ENCODE measurements at regions not wholly inside any gene's neighbourhood (a gene's known extent, or its start where the extent isn't known, plus 50 kb on each side); places are given as distances from the start of the nearest gene placed in this dataset.
A peak's percentile ranks its signal among the peaks of the same experiment; 100 is the strongest.

- DNase-seq: peak; percentile 56
Measured at GRCh38 chr3:56923526-56924224, 121.9 kb upstream of the ARHGEF3 start.

GRCh38 chr3:56921573-56922453 is 120.1 kb upstream of the ARHGEF3 start:
- DNase-seq: no peak

- no peak for DNase-seq
Measured at GRCh38 chr3:56919797-56920195, 118.0 kb upstream of the ARHGEF3 start.

- no peak for DNase-seq
Measured at GRCh38 chr3:56919137-56919796, 117.5 kb upstream of the ARHGEF3 start.

GRCh38 chr3:56918111-56918568 is 116.4 kb upstream of the ARHGEF3 start:
- DNase-seq: no peak

GRCh38 chr3:56917361-56918110 is 115.8 kb upstream of the ARHGEF3 start:
- no peak for DNase-seq

- no peak for DNase-seq
Measured at GRCh38 chr3:56916716-56917360, 115.1 kb upstream of the ARHGEF3 start.

GRCh38 chr3:56915966-56916586 is 114.3 kb upstream of the ARHGEF3 start:
- no peak for DNase-seq

- no peak for DNase-seq
Measured at GRCh38 chr3:56914646-56915045, 112.9 kb upstream of the ARHGEF3 start.

- no peak for DNase-seq
Measured at GRCh38 chr3:56911363-56911762, 109.6 kb upstream of the ARHGEF3 start.

- DNase-seq: no peak
Measured at GRCh38 chr3:56909349-56909748, 107.6 kb upstream of the ARHGEF3 start.

- no peak for DNase-seq
Measured at GRCh38 chr3:56908004-56908403, 106.3 kb upstream of the ARHGEF3 start.

- no peak for DNase-seq
Measured at GRCh38 chr3:56904552-56905215, 102.9 kb upstream of the ARHGEF3 start.

GRCh38 chr3:56903231-56903782 is 101.6 kb upstream of the ARHGEF3 start:
- DNase-seq: no peak

- DNase-seq: no peak
Measured at GRCh38 chr3:56902468-56903160, 100.9 kb upstream of the ARHGEF3 start.

- no peak for DNase-seq
Measured at GRCh38 chr3:56900801-56901200, 99.1 kb upstream of the ARHGEF3 start.

- DNase-seq: no peak
Measured at GRCh38 chr3:56899851-56900250, 98.1 kb upstream of the ARHGEF3 start.

- no peak for DNase-seq
Measured at GRCh38 chr3:56899078-56899477, 97.3 kb upstream of the ARHGEF3 start.

GRCh38 chr3:56896357-56896756 is 94.6 kb upstream of the ARHGEF3 start:
- DNase-seq: no peak

GRCh38 chr3:56894881-56895431 is 93.2 kb upstream of the ARHGEF3 start:
- DNase-seq: no peak
